Activated CD8-positive, alpha-beta memory T cell treated with anti-CD3 and anti-CD28 coated beads, Interleukin-2, amount 50 U/mL, for 24 hours (primary cell): ENCODE measurements at regions not wholly inside any gene's neighbourhood (a gene's known extent, or its start where the extent isn't known, plus 50 kb on each side); places are given as distances from the start of the nearest gene placed in this dataset.

ENCODE experiments used
- DNase-seq: peaks from one replicate; pipeline ENCODE4 v3.0.0-alpha.2; 2020; ENCODE audit errors: extremely low read depth

GRCh38 chr1:221303623-221304022 lies 424.4 kb downstream of the HLX start:
- DNase-seq, result no peak

GRCh38 chr1:221306239-221306638 lies 427.0 kb downstream of the HLX start:
- no peak for DNase-seq

- DNase-seq, result no peak
These were observed 429.6 kb downstream of the HLX start for GRCh38 chr1:221308534-221309511.

GRCh38 chr1:221309723-221310122 lies 430.5 kb downstream of the HLX start:
- no peak for DNase-seq

GRCh38 chr1:221310180-221310579 lies 430.9 kb downstream of the HLX start:
- no peak for DNase-seq

GRCh38 chr1:221315330-221315729 lies 426.6 kb downstream of the DUSP10 start:
- DNase-seq, result no peak

- DNase-seq, result no peak
These were observed 425.3 kb downstream of the DUSP10 start for GRCh38 chr1:221316491-221317056.

GRCh38 chr1:221317537-221317936 lies 424.4 kb downstream of the DUSP10 start:
- no peak for DNase-seq

- DNase-seq, result no peak
These were observed 413.9 kb downstream of the DUSP10 start for GRCh38 chr1:221327954-221328353.

GRCh38 chr1:221328371-221328770 lies 413.5 kb downstream of the DUSP10 start:
- DNase-seq, result no peak

GRCh38 chr1:221331273-221332183 lies 410.4 kb downstream of the DUSP10 start:
- no peak for DNase-seq

- no peak for DNase-seq
These were observed 407.8 kb downstream of the DUSP10 start for GRCh38 chr1:221334062-221334461.

- DNase-seq, result no peak
These were observed 406.5 kb downstream of the DUSP10 start for GRCh38 chr1:221335161-221336101.

- no peak for DNase-seq
These were observed 405.8 kb downstream of the DUSP10 start for GRCh38 chr1:221336126-221336525.

GRCh38 chr1:221337106-221337505 lies 404.8 kb downstream of the DUSP10 start:
- DNase-seq, result no peak

- DNase-seq, result no peak
These were observed 398.8 kb downstream of the DUSP10 start for GRCh38 chr1:221343136-221343535.

GRCh38 chr1:221343607-221344006 lies 398.3 kb downstream of the DUSP10 start:
- no peak for DNase-seq

GRCh38 chr1:221344693-221345092 lies 397.2 kb downstream of the DUSP10 start:
- no peak for DNase-seq

- no peak for DNase-seq
These were observed 394.2 kb downstream of the DUSP10 start for GRCh38 chr1:221347706-221348105.

- no peak for DNase-seq
These were observed 391.8 kb downstream of the DUSP10 start for GRCh38 chr1:221350091-221350490.

GRCh38 chr1:221356693-221357092 lies 385.2 kb downstream of the DUSP10 start:
- no peak for DNase-seq
